Spleen (tissue), 7 donors: ENCODE measurements at regions not wholly inside any gene's neighbourhood (a gene's known extent, or its start where the extent isn't known, plus 50 kb on each side); places are given as distances from the start of the nearest gene placed in this dataset.

Experiments
- CTCF ChIP-seq, 11 experiments: fragments of 200-600 bp in 7 of 11; fragments of 450-650 bp in 4 of 11; sonication (generic) in 4 of 11; IDR thresholded peaks in 8 of 11; conservative IDR thresholded peaks in 3 of 11; 1 replicate in 7 of 11; 2 replicates in 4 of 11; pipeline versions ENCODE4 v1.4.0 to v1.8.0; 2016 to 2021; ENCODE audit warnings: antibody characterized with exemption in 11 of 11, inconsistent platforms in 4 of 11, mild to moderate bottlenecking in 1 of 11
- POLR2AphosphoS5 ChIP-seq, 3 donors: sonication (generic); formaldehyde crosslinking; IDR thresholded peaks; one replicate each; pipeline ENCODE4 v1.5.1; 2017; ENCODE audit warnings: antibody characterized with exemption in 3 of 3
- donor health status: DM: no; HTN: no; CAD: no; lungs with moderate emphysema.
- donor health status: DM: no; HTN: no; CAD: no.
- donor health status: DM: no; HTN: no; CAD: no.

GRCh38 chr6:80698459-80698858 is 592.0 kb downstream of the BCKDHB start:
- TF ChIP-seq CTCF (IDR thresholded peaks at IDR 0.05 in 8 of 11, conservative IDR thresholded peaks at IDR 0.05 in 3 of 11) (no peak), POLR2AphosphoS5 (IDR thresholded peaks at IDR 0.05) (no peak)
